HEK293 (cell line): ENCODE measurements at regions not wholly inside any gene's neighbourhood (a gene's known extent, or its start where the extent isn't known, plus 50 kb on each side); places are given as distances from the start of the nearest gene placed in this dataset.

Experiments used
- CTCF ChIA-PET: fragments of 350-600 bp; formaldehyde crosslinking; extraction: SDS; loops from one replicate; lab custom pipeline; 2021; ENCODE audit warnings: antibody characterized with exemption; lab: Yijun Ruan, JAX
- POLR2A ChIA-PET: fragments of 300-600 bp; formaldehyde crosslinking; extraction: SDS; loops from one replicate; lab custom pipeline; 2020; ENCODE audit warnings: antibody characterized with exemption, inconsistent platforms; lab: Yijun Ruan, JAX
- H3K27ac ChIP-seq: fragments of 200-500 bp; sonication (Bioruptor generic); 2 replicates; pipeline ENCODE4 v1.5.1; 2014; ENCODE audit warnings: low read depth, low read length, control low read depth, inconsistent platforms; ENCODE audit errors: extremely low read depth
- H3K36me3 ChIP-seq, 2 experiments: fragments of 200-500 bp in 1 of 2; sonication (Bioruptor generic) in 1 of 2; 1 replicate in 1 of 2; 2 replicates in 1 of 2; pipeline ENCODE4 v1.5.1; 2014 to 2017; ENCODE audit warnings: inconsistent platforms in 2 of 2, low read length in 2 of 2; ENCODE audit not compliant: control insufficient read depth in 2 of 2, insufficient read depth in 1 of 2
- H3K4me1 ChIP-seq: fragments of 200-500 bp; sonication (Bioruptor generic); 2 replicates; pipeline ENCODE4 v1.5.1; 2014; ENCODE audit warnings: mild to moderate bottlenecking, low read length, inconsistent platforms; ENCODE audit not compliant: control insufficient read depth, insufficient read depth
- H3K4me3 ChIP-seq: 2 replicates; pipeline ENCODE4 v1.5.1; 2011; ENCODE audit warnings: low read depth, mild to moderate bottlenecking, control low read depth, low read length, moderate library complexity
- H3K9me3 ChIP-seq: fragments of 200-500 bp; sonication (Bioruptor generic); 2 replicates; pipeline ENCODE4 v1.5.1; 2014; ENCODE audit warnings: low read depth, low read length, inconsistent platforms; ENCODE audit not compliant: control insufficient read depth, insufficient read depth
- BCL11A ChIP-seq: fragments of 450-650 bp; formaldehyde crosslinking; IDR thresholded peaks from 2 replicates; pipeline ENCODE4 v1.5.1; 2016; ENCODE audit warnings: low read depth, missing biosample characterization, missing genetic modification characterization
- OVOL3 ChIP-seq: fragments of 450-650 bp; formaldehyde crosslinking; IDR thresholded peaks from 2 replicates; pipeline ENCODE4 v1.5.1; 2016; ENCODE audit warnings: missing biosample characterization, missing genetic modification characterization
- PRDM1 ChIP-seq: fragments of 450-650 bp; formaldehyde crosslinking; IDR thresholded peaks from 2 replicates; pipeline ENCODE4; 2016; ENCODE audit warnings: missing biosample characterization, missing genetic modification characterization
- ZBTB6 ChIP-seq: fragments of 450-650 bp; formaldehyde crosslinking; IDR thresholded peaks from 2 replicates; pipeline ENCODE4 v1.5.1; 2017; ENCODE audit warnings: missing biosample characterization, missing genetic modification characterization
- ZNF140 ChIP-seq: fragments of 450-650 bp; formaldehyde crosslinking; IDR thresholded peaks from 2 replicates; pipeline ENCODE4 v1.5.1; 2016; ENCODE audit warnings: missing biosample characterization, missing genetic modification characterization
- ZNF571 ChIP-seq: fragments of 450-650 bp; formaldehyde crosslinking; IDR thresholded peaks from 2 replicates; pipeline ENCODE4 v1.5.0; 2017; ENCODE audit warnings: missing biosample characterization, missing genetic modification characterization
- ZNF658 ChIP-seq: fragments of 450-650 bp; formaldehyde crosslinking; IDR thresholded peaks from 2 replicates; pipeline ENCODE4; 2016; ENCODE audit warnings: missing biosample characterization, missing genetic modification characterization
- ZNF704 ChIP-seq: fragments of 450-650 bp; formaldehyde crosslinking; IDR thresholded peaks from 2 replicates; pipeline ENCODE4 v1.5.1; 2016; ENCODE audit warnings: missing biosample characterization, missing genetic modification characterization
- ZNF747 ChIP-seq: fragments of 450-650 bp; formaldehyde crosslinking; IDR thresholded peaks from 2 replicates; pipeline ENCODE4 v1.5.1; 2016; ENCODE audit warnings: missing biosample characterization, missing genetic modification characterization
- ZSCAN5A ChIP-seq: fragments of 450-650 bp; formaldehyde crosslinking; IDR thresholded peaks from 2 replicates; pipeline ENCODE4 v1.5.1; 2016; ENCODE audit warnings: missing biosample characterization, missing genetic modification characterization
- TF ChIP-seq, protein P1 (sequence below): fragments of 450-650 bp; formaldehyde crosslinking; IDR thresholded peaks from 2 replicates; pipeline ENCODE4 v1.5.1; 2017; ENCODE audit warnings: missing biosample characterization, missing genetic modification characterization
- TF ChIP-seq, protein P2 (sequence below): fragments of 450-650 bp; formaldehyde crosslinking; IDR thresholded peaks from 2 replicates; pipeline ENCODE4 v1.5.1; 2016; ENCODE audit warnings: missing biosample characterization, missing genetic modification characterization
- TF ChIP-seq, protein P3 (sequence below): fragments of 450-650 bp; formaldehyde crosslinking; IDR thresholded peaks from 2 replicates; pipeline ENCODE4 v1.5.1; 2016; ENCODE audit warnings: missing biosample characterization, missing genetic modification characterization
- TF ChIP-seq, protein P4 (sequence below): fragments of 450-650 bp; formaldehyde crosslinking; IDR thresholded peaks from 2 replicates; pipeline ENCODE4 v1.5.1; 2017; ENCODE audit warnings: missing biosample characterization, missing genetic modification characterization

DNA sequence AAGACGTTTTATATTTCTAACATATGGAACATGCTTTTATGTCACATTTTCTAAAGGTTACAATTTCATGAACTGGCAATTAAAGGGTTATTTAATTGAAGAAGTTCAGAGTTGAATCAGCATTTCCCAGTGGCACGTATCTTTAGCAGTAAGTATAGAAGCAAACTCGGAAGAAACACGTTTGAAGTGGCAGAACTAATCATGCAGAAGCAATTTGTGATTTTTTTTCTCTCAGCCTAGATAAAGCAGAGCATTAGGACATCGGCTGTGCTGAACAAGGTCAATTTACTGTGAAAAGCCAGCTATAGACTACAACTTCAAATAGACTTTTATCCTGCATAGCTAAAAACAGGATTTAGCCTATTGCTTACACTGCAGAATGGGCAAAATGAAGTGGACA, 104.7 kb downstream of the ISL1 start:
- CTCF ChIA-PET: interaction anchor here (0.6 kb wide), 1 partner anchor 525 kb away, joined by 4 read pairs; no protein-coding TSS in a partner anchor
- POLR2A ChIA-PET: no interaction called here

More for the DNA sequence above, 104.7 kb downstream of the ISL1 start:
- H3K27ac ChIP-seq: no peak overlapping the region
- H3K36me3 ChIP-seq: no peaks in the 10 kb centered on the region
- TF ChIP-seq, protein P1, sequence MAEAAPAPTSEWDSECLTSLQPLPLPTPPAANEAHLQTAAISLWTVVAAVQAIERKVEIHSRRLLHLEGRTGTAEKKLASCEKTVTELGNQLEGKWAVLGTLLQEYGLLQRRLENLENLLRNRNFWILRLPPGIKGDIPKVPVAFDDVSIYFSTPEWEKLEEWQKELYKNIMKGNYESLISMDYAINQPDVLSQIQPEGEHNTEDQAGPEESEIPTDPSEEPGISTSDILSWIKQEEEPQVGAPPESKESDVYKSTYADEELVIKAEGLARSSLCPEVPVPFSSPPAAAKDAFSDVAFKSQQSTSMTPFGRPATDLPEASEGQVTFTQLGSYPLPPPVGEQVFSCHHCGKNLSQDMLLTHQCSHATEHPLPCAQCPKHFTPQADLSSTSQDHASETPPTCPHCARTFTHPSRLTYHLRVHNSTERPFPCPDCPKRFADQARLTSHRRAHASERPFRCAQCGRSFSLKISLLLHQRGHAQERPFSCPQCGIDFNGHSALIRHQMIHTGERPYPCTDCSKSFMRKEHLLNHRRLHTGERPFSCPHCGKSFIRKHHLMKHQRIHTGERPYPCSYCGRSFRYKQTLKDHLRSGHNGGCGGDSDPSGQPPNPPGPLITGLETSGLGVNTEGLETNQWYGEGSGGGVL (tag by site-specific recombination): no peak
- TF ChIP-seq PRDM1 (tag by site-specific recombination): no peak
- TF ChIP-seq OVOL3: no peak
- TF ChIP-seq, protein P2, sequence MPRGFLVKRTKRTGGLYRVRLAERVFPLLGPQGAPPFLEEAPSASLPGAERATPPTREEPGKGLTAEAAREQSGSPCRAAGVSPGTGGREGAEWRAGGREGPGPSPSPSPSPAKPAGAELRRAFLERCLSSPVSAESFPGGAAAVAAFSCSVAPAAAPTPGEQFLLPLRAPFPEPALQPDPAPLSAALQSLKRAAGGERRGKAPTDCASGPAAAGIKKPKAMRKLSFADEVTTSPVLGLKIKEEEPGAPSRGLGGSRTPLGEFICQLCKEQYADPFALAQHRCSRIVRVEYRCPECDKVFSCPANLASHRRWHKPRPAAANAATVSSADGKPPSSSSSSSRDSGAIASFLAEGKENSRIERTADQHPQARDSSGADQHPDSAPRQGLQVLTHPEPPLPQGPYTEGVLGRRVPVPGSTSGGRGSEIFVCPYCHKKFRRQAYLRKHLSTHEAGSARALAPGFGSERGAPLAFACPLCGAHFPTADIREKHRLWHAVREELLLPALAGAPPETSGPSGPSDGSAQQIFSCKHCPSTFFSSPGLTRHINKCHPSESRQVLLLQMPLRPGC: no peak
- TF ChIP-seq ZNF704: no peak
- no peak for TF ChIP-seq ZNF140 (tag by site-specific recombination)
- TF ChIP-seq ZNF747 (tag by site-specific recombination): no peak
- no peak for TF ChIP-seq ZNF658 (tag by site-specific recombination)
- no peak for TF ChIP-seq ZBTB6 (tag by site-specific recombination)
- TF ChIP-seq, protein P3, sequence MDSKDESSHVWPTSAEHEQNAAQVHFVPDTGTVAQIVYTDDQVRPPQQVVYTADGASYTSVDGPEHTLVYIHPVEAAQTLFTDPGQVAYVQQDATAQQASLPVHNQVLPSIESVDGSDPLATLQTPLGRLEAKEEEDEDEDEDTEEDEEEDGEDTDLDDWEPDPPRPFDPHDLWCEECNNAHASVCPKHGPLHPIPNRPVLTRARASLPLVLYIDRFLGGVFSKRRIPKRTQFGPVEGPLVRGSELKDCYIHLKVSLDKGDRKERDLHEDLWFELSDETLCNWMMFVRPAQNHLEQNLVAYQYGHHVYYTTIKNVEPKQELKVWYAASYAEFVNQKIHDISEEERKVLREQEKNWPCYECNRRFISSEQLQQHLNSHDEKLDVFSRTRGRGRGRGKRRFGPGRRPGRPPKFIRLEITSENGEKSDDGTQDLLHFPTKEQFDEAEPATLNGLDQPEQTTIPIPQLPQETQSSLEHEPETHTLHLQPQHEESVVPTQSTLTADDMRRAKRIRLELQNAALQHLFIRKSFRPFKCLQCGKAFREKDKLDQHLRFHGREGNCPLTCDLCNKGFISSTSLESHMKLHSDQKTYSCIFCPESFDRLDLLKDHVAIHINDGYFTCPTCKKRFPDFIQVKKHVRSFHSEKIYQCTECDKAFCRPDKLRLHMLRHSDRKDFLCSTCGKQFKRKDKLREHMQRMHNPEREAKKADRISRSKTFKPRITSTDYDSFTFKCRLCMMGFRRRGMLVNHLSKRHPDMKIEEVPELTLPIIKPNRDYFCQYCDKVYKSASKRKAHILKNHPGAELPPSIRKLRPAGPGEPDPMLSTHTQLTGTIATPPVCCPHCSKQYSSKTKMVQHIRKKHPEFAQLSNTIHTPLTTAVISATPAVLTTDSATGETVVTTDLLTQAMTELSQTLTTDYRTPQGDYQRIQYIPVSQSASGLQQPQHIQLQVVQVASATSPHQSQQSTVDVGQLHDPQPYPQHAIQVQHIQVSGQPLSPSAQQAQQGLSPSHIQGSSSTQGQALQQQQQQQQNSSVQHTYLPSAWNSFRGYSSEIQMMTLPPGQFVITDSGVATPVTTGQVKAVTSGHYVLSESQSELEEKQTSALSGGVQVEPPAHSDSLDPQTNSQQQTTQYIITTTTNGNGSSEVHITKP: no peak
- no peak for TF ChIP-seq ZNF571 (tag by site-specific recombination)
- no peak for TF ChIP-seq ZSCAN5A (tag by site-specific recombination)
- TF ChIP-seq, protein P4, sequence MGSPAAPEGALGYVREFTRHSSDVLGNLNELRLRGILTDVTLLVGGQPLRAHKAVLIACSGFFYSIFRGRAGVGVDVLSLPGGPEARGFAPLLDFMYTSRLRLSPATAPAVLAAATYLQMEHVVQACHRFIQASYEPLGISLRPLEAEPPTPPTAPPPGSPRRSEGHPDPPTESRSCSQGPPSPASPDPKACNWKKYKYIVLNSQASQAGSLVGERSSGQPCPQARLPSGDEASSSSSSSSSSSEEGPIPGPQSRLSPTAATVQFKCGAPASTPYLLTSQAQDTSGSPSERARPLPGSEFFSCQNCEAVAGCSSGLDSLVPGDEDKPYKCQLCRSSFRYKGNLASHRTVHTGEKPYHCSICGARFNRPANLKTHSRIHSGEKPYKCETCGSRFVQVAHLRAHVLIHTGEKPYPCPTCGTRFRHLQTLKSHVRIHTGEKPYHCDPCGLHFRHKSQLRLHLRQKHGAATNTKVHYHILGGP (tag by site-specific recombination): no peak
- TF ChIP-seq BCL11A (tag by site-specific recombination): no peak
- TF ChIP-seq, all 188 proteins: peak for 0
- Histone ChIP-seq H3K4me3 (no peak overlapping the region), H3K9me3 (no peaks in the 10 kb centered on the region), H3K4me1 (no peaks in the 10 kb centered on the region)
